DMS 273 (cell line): ENCODE measurements at regions not wholly inside any gene's neighbourhood (a gene's known extent, or its start where the extent isn't known, plus 50 kb on each side); places are given as distances from the start of the nearest gene placed in this dataset.

Experiments
- DNase-seq: peaks from one replicate; lab custom pipeline; 2025; ENCODE audit not compliant: unreplicated experiment; lab: John Stamatoyannopoulos, UW

GRCh38 chr13:74084375-74084935, 49.7 kb downstream of the KLF12 start:
- DNase-seq = no peak

GRCh38 chr13:74082741-74083160, 51.5 kb downstream of the KLF12 start:
- DNase-seq = no peak

GRCh38 chr13:74080762-74081161, 53.4 kb downstream of the KLF12 start:
- no peak for DNase-seq

- no peak for DNase-seq
Measured at GRCh38 chr13:74077792-74078191, 56.4 kb downstream of the KLF12 start.

- DNase-seq = no peak
Measured at GRCh38 chr13:74077375-74077774, 56.8 kb downstream of the KLF12 start.

GRCh38 chr13:74074723-74075122, 59.5 kb downstream of the KLF12 start:
- no peak for DNase-seq

- DNase-seq = no peak
Measured at GRCh38 chr13:74073274-74073673, 60.9 kb downstream of the KLF12 start.

GRCh38 chr13:74070513-74070912, 63.7 kb downstream of the KLF12 start:
- DNase-seq = no peak

- no peak for DNase-seq
Measured at GRCh38 chr13:74070065-74070464, 64.1 kb downstream of the KLF12 start.

GRCh38 chr13:74068471-74068870, 65.7 kb downstream of the KLF12 start:
- DNase-seq = no peak

- peak; percentile 1 for DNase-seq
Measured at GRCh38 chr13:74067818-74068217, 66.4 kb downstream of the KLF12 start.

- no peak for DNase-seq
Measured at GRCh38 chr13:74066937-74067336, 67.3 kb downstream of the KLF12 start.

- DNase-seq = no peak
Measured at GRCh38 chr13:74064805-74065312, 69.3 kb downstream of the KLF12 start.

GRCh38 chr13:74063533-74064100, 70.6 kb downstream of the KLF12 start:
- no peak for DNase-seq

GRCh38 chr13:74062933-74063332, 71.3 kb downstream of the KLF12 start:
- DNase-seq = no peak

- DNase-seq = no peak
Measured at GRCh38 chr13:74061926-74062595, 72.1 kb downstream of the KLF12 start.

- DNase-seq = peak; percentile 3
Measured at GRCh38 chr13:74056801-74057542, 77.2 kb downstream of the KLF12 start.

- DNase-seq = no peak
Measured at GRCh38 chr13:74052402-74052928, 81.7 kb downstream of the KLF12 start.

- DNase-seq = no peak
Measured at GRCh38 chr13:74048756-74049155, 85.4 kb downstream of the KLF12 start.

- no peak for DNase-seq
Measured at GRCh38 chr13:74047931-74048600, 86.1 kb downstream of the KLF12 start.

- no peak for DNase-seq
Measured at GRCh38 chr13:74046431-74046830, 87.8 kb downstream of the KLF12 start.
